Endothelial cell of umbilical vein (primary cell): ENCODE measurements at regions not wholly inside any gene's neighbourhood (a gene's known extent, or its start where the extent isn't known, plus 50 kb on each side); places are given as distances from the start of the nearest gene placed in this dataset.

Experiments
- BruUV-seq: library from RNA; stranded (reverse); fragments of 400-500 nt; replicated peaks from 2 replicates; lab custom pipeline; 2021; lab: Mats Ljungman, UMichigan
- CTCF ChIA-PET: fragments of 300-600, 350-600 bp; sonication (Branson Sonifier 250); formaldehyde crosslinking; loops from one replicate; lab custom pipeline; 2021; ENCODE audit warnings: antibody characterized with exemption, inconsistent platforms; lab: Charles Lee
- POLR2A ChIA-PET: fragments of 300-600, 350-600 bp; sonication (Branson Sonifier 250); formaldehyde crosslinking; loops from one replicate; lab custom pipeline; 2021; ENCODE audit warnings: antibody characterized with exemption, inconsistent platforms; lab: Charles Lee
- DNase-seq: peaks from one replicate; pipeline ENCODE4 v3.0.0-alpha.2; 2011; ENCODE audit warnings: low read depth, low spot score
- FAIRE-seq: peaks from 2 replicates; lab custom pipeline; 2011; peaks lifted over from hg19 to GRCh38; lab: Jason Lieb, UNC
- H2AFZ ChIP-seq: 2 replicates; pipeline ENCODE4 v1.6.0; 2012; ENCODE audit warnings: low read depth, low read length, control low read depth, inconsistent platforms
- H3K27ac ChIP-seq: 2 replicates; pipeline ENCODE4 v1.5.1; 2011; ENCODE audit warnings: low read depth, mild to moderate bottlenecking, control low read depth, low read length, moderate library complexity; ENCODE audit not compliant: insufficient read depth
- H3K27me3 ChIP-seq, 2 experiments: 2 replicates each; pipeline versions ENCODE4 v1.6.0 to v1.6.1; 2011; ENCODE audit warnings: low read length in 2 of 2, mixed read lengths in 1 of 2; ENCODE audit not compliant: control insufficient read depth in 2 of 2, insufficient read depth in 2 of 2
- H3K36me3 ChIP-seq, 2 experiments: 2 replicates in 1 of 2; 3 replicates in 1 of 2; pipeline ENCODE4 v1.5.1; 2011; ENCODE audit warnings: low read length in 2 of 2, mild to moderate bottlenecking in 1 of 2, moderate library complexity in 1 of 2; ENCODE audit not compliant: control insufficient read depth in 2 of 2, insufficient read depth in 2 of 2; ENCODE audit errors: extremely low read depth in 1 of 2
- H3K4me1 ChIP-seq: 3 replicates; pipeline ENCODE4 v1.5.1; 2011; ENCODE audit warnings: mild to moderate bottlenecking, low read length; ENCODE audit not compliant: control insufficient read depth, insufficient read depth; ENCODE audit errors: extremely low read depth
- H3K4me2 ChIP-seq: 2 replicates; pipeline ENCODE4 v1.6.1; 2011; ENCODE audit warnings: low read length, control low read depth, mixed read lengths; ENCODE audit not compliant: insufficient read depth
- H3K4me3 ChIP-seq, 3 experiments: fragments of 200-600 bp in 1 of 3; sonication (generic), shearing (Covaris generic) in 1 of 3; replicated peaks in 1 of 3; 2 replicates each; pipeline ENCODE4 v1.5.1; 2011 to 2016; ENCODE audit warnings: control low read depth in 3 of 3, low read length in 3 of 3, mild to moderate bottlenecking in 2 of 3, inconsistent platforms in 1 of 3, low read depth in 1 of 3, moderate library complexity in 1 of 3; ENCODE audit not compliant: insufficient read depth in 1 of 3
- H3K79me2 ChIP-seq: 2 replicates; pipeline ENCODE4 v1.6.0; 2012; ENCODE audit warnings: low read length, inconsistent platforms; ENCODE audit not compliant: control insufficient read depth, insufficient read depth
- H3K9ac ChIP-seq: replicated peaks from 2 replicates; pipeline ENCODE3; 2011; ENCODE audit warnings: low read length, control low read depth; ENCODE audit not compliant: insufficient read depth; ENCODE audit errors: extremely low read depth
- H3K9me1 ChIP-seq: replicated peaks from 3 replicates; pipeline ENCODE4 v1.6.0; 2011; ENCODE audit warnings: mild to moderate bottlenecking, low read length; ENCODE audit not compliant: control insufficient read depth, insufficient read depth; ENCODE audit errors: extremely low read depth
- H3K9me3 ChIP-seq: replicated peaks from 2 replicates; pipeline ENCODE4 v1.5.1; 2012; ENCODE audit warnings: low read length, inconsistent platforms; ENCODE audit not compliant: control insufficient read depth, insufficient read depth
- H4K20me1 ChIP-seq: replicated peaks from 2 replicates; pipeline ENCODE3; 2011; ENCODE audit warnings: mild to moderate bottlenecking, low read length; ENCODE audit not compliant: control insufficient read depth, insufficient read depth; ENCODE audit errors: extremely low read depth
- CTCF ChIP-seq, 2 donors: IDR thresholded peaks; 1 replicate in 1 of 2; 2 replicates in 1 of 2; pipeline ENCODE4 v1.5.1; 2011; ENCODE audit warnings: low read length in 2 of 2, mild to moderate bottlenecking in 2 of 2, moderate library complexity in 2 of 2, control low read depth in 1 of 2, inconsistent platforms in 1 of 2, low read depth in 1 of 2; ENCODE audit not compliant: insufficient read depth in 1 of 2; ENCODE audit errors: extremely low read depth in 1 of 2
- EZH2 ChIP-seq: IDR thresholded peaks from 2 replicates; pipeline ENCODE4 v1.6.1; 2012; ENCODE audit warnings: borderline replicate concordance, low read depth, mild to moderate bottlenecking, moderate library complexity, low read length, inconsistent platforms; ENCODE audit not compliant: severe bottlenecking
- FOS ChIP-seq: IDR thresholded peaks from 2 replicates; pipeline ENCODE4 v1.6.1; 2011; ENCODE audit warnings: mild to moderate bottlenecking, low read length, moderate library complexity, borderline replicate concordance; ENCODE audit not compliant: insufficient read depth
- GATA2 ChIP-seq: IDR thresholded peaks from 2 replicates; pipeline ENCODE4 v1.7.0; 2011; ENCODE audit warnings: low read depth, mild to moderate bottlenecking, moderate library complexity, mixed read lengths, low read length; ENCODE audit not compliant: insufficient read length, insufficient read depth
- JUN ChIP-seq: IDR thresholded peaks from 2 replicates; pipeline ENCODE4 v1.6.1; 2011; ENCODE audit warnings: borderline replicate concordance, low read depth; ENCODE audit not compliant: insufficient read length, insufficient read depth
- MAX ChIP-seq: IDR thresholded peaks from 2 replicates; pipeline ENCODE4 v1.6.1; 2011; ENCODE audit not compliant: insufficient read depth, insufficient read length
- MYC ChIP-seq: IDR thresholded peaks from one replicate; pipeline ENCODE4 v1.6.1; 2011; ENCODE audit warnings: mild to moderate bottlenecking, low read depth, low read length
- POLR2A ChIP-seq: IDR thresholded peaks from 2 replicates; pipeline ENCODE4 v1.6.1; 2012; ENCODE audit warnings: low read depth, mild to moderate bottlenecking, control low read depth, low read length
- POLR2AphosphoS5 ChIP-seq: IDR thresholded peaks from 2 replicates; pipeline ENCODE4 v1.6.1; 2012; ENCODE audit warnings: low read depth, mild to moderate bottlenecking, control low read depth, low read length, moderate library complexity; ENCODE audit not compliant: insufficient read depth
- dilution Hi-C: fragments of 300-500 bp; cut with MboI; formaldehyde crosslinking; loops from one replicate; pipeline ENCODE4 v1.15.0; 2019; ENCODE audit warnings: low sequenced_read_pairs; ENCODE audit not compliant: extremely low pct_ligation_motif_present
- intact Hi-C: fragments of 100-400 bp; cut with micrococcal nuclease; formaldehyde crosslinking; loops from one replicate; pipeline ENCODE4 v1.10.0; 2022

- Histone ChIP-seq H3K36me3 (no peaks in the 10 kb centered on the region), H3K4me2 (no peak overlapping the region), H3K9me3 (no peaks in the 10 kb centered on the region), H3K4me1 (no peaks in the 10 kb centered on the region), H3K27me3 (no peaks in the 10 kb centered on the region), H3K9me1 (no peaks in the 10 kb centered on the region), H2AFZ (no peak overlapping the region), H4K20me1 (no peaks in the 10 kb centered on the region), H3K79me2 (no peaks in the 10 kb centered on the region), H3K9ac (no peak overlapping the region), H3K27ac (no peak overlapping the region), H3K4me3 (no peak overlapping the region)
- POLR2A ChIA-PET: no interaction called here
- BruUV-seq: no TSS peak
- DNase-seq (no peak), FAIRE-seq (no peak)
- CTCF ChIA-PET: no interaction called here
- TF ChIP-seq JUN: no peak
- TF ChIP-seq CTCF (IDR thresholded peaks at IDR 0.05; ENCODE audit: extremely low read depth in 1 of 2, insufficient read depth in 1 of 2, low read depth in 1 of 2, low read length in 2 of 2): no peak
- TF ChIP-seq MAX: no peak
- TF ChIP-seq POLR2A: no peak
- no peak for TF ChIP-seq GATA2
- TF ChIP-seq FOS: no peak
- no peak for TF ChIP-seq MYC
- no peak for TF ChIP-seq POLR2AphosphoS5
- TF ChIP-seq EZH2: no peak
- intact Hi-C loops (no loop called here), dilution Hi-C loops (no loop called here)
Observed at GRCh38 chr11:109648804-109649203, 226.8 kb downstream of the C11orf87 start.
